PC-3 (cell line): ENCODE measurements at regions not wholly inside any gene's neighbourhood (a gene's known extent, or its start where the extent isn't known, plus 50 kb on each side); places are given as distances from the start of the nearest gene placed in this dataset.

Experiments
- EZH2 ChIP-seq: fragments of 300-600 bp; sonication (generic); IDR thresholded peaks from one replicate; pipeline ENCODE4 v1.6.1; 2017; ENCODE audit warnings: antibody characterized with exemption, mild to moderate bottlenecking, low read length; ENCODE audit not compliant: unreplicated experiment
- TF ChIP-seq, protein P1 (sequence below): fragments of 300-600 bp; sonication (generic); conservative IDR thresholded peaks from 2 replicates; pipeline ENCODE4 v1.5.1; 2017; ENCODE audit warnings: antibody characterized with exemption, low read depth, mild to moderate bottlenecking, low read length

DNA sequence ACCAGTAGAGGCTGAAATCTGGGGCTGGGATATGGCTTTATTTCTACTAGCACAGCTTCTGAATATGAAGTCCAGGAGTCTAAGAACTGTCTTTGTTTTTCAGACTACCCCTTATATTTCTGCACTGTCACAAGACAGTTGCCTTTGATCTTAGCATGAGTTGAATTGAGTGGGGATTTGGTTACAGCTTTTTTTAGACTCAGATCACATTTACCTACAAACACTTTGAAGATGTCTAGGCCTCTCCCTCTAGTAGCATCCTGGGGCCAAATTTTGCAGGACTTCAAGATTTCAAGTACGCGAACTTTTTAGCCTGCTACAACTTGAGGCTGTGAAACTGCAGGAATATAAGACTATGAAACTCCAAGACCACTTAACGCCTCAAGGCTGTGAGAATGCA lies 240.2 kb downstream of the NEBL start:
- TF ChIP-seq, protein P1, sequence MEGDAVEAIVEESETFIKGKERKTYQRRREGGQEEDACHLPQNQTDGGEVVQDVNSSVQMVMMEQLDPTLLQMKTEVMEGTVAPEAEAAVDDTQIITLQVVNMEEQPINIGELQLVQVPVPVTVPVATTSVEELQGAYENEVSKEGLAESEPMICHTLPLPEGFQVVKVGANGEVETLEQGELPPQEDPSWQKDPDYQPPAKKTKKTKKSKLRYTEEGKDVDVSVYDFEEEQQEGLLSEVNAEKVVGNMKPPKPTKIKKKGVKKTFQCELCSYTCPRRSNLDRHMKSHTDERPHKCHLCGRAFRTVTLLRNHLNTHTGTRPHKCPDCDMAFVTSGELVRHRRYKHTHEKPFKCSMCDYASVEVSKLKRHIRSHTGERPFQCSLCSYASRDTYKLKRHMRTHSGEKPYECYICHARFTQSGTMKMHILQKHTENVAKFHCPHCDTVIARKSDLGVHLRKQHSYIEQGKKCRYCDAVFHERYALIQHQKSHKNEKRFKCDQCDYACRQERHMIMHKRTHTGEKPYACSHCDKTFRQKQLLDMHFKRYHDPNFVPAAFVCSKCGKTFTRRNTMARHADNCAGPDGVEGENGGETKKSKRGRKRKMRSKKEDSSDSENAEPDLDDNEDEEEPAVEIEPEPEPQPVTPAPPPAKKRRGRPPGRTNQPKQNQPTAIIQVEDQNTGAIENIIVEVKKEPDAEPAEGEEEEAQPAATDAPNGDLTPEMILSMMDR = no peak
- no peak for TF ChIP-seq EZH2
